ENCODE measurements at regions not wholly inside any gene's neighbourhood (a gene's known extent, or its start where the extent isn't known, plus 50 kb on each side); places are given as distances from the start of the nearest gene placed in this dataset.

GRCh38 chr13:111864566-111864965, 202.4 kb upstream of the SOX1 start:
- no peak for DNase-seq

DNA sequence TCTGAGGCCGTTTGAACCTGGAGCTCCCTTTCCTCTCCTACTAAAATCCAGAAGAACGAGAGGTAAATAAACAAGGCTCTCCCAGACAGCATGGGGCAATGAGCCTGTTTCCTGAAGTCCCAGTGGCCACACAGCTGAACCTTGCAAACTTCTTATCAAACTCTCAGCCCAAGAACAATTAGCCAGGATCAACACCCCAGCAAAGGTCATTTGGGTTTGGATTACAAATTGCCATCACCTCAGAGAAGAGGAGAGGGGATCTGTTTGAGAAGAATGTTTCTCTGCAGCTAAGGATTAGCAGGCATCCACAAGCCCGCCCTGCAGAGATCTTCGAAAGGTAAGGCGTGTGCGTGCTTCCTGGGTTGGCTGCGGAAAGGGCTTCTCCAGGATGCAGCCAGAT, 201.9 kb upstream of the SOX1 start:
- DNase-seq: no peak

- no peak for DNase-seq
Observed at GRCh38 chr13:111865826-111866225, 201.1 kb upstream of the SOX1 start.

DNA sequence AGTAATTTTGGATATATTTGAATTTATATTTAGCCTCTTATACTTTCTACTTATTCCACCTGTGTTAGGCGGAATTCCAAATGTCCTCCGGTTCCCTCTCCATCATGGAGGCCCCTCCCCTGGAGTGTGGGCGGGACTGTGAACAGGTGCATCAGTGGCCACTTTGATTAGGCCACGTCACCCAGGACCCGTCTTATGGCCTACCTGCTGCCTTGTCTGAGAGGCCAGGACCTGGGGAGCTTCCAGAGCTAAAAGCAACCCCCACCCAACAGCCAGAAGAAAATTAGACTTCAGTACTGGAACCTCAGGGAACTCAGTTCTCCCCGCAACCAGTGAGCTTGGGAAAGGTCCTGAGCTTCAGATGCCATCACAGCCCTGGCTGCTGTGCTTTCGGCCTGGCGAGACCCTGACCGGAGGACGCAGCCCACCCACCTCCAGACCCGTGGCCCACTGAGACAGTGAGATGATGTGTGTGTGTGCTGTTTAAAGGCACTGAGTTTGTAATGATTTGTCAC, 200.2 kb upstream of the SOX1 start:
- no peak for DNase-seq

- DNase-seq: no peak
Observed at GRCh38 chr13:111867657-111868056, 199.3 kb upstream of the SOX1 start.

DNA sequence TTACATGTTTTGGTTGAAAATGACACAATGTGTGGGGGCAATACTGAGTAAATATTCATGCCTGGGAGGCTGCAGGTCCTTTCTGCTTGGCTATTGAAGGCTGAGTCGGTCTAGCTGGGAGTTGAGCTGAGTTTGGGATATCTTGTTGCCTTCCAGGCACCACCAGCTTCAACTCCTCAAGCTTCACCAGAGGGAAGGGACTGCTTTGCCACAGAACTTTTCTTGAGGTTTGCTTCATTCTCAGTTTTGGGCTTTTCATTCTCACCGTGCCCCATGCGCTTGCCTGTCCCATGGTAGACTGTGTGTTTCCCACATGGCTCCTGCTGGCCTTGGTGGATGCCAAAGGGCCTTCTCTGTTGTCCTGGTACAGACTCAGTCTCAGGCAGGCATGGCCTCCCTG, 198.2 kb upstream of the SOX1 start:
- DNase-seq: no peak

- DNase-seq: no peak
Observed at GRCh38 chr13:111872475-111873150, 194.3 kb upstream of the SOX1 start.

GRCh38 chr13:111873676-111874178, 193.2 kb upstream of the SOX1 start:
- no peak for DNase-seq

DNA sequence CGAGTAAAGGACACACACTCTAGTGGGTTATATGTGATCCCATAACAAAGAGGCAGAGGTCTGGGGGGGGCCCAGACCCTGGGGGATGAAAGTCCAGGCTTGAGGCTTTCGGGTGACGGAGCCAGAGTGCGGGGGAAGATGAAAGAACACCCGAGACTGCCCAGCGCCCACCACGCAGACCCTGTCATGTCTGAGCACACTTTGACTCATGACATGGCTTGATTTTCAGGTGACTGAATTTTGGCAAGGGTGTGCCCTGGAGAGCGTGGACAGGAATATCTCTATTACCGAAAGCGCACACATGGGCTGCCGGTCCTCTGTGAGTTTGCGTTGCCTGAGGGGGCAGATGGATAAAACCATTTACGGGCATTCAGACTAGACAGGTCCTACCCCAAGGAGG, 192.0 kb upstream of the SOX1 start:
- DNase-seq: no peak

- DNase-seq: no peak
Observed at GRCh38 chr13:111875915-111876314, 191.0 kb upstream of the SOX1 start.

DNA sequence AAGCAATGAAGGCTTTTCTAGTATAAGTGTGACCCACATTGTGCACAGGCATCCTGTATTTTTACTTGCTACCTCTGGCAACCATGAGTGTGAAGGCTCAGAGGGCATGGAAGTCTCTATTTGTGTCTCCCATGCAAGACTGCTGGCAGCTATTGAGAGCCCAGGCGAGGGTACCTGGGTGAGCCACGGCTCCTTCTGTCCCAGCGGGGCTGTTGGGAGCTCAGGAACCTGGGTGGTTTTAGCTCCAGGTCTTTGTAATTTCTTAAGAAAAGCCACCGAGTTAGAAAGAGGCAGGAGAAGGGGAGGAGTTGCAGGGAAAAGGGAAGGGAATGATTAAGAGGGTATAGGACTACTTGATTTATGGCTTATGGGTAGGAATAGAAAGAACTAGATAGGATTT, 190.4 kb upstream of the SOX1 start:
- DNase-seq: no peak

DNA sequence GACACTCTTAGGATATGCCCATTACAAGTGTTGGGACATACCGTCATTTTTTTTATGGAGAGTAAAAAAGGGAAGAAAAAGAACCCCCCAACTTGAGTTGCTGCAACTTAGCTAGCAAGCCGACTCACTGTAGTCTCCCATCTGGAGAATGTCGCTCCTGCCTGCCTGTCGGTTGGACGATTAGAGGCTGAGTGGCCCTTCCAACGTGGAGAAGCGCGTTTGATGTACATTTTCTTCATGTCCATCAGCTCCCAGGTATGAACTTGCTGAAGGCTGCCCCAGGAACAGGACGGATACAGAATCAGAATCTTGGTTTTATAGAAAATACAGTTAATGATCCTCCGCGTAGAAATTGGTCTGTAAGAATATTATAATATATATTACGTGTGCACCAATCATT, 189.0 kb upstream of the SOX1 start:
- DNase-seq: no peak

- no peak for DNase-seq
Observed at GRCh38 chr13:111879719-111880118, 187.2 kb upstream of the SOX1 start.

GRCh38 chr13:111880185-111880584, 186.8 kb upstream of the SOX1 start:
- DNase-seq: no peak

- DNase-seq: no peak
Observed at GRCh38 chr13:111881700-111882099, 185.2 kb upstream of the SOX1 start.

GRCh38 chr13:111882351-111882750, 184.6 kb upstream of the SOX1 start:
- no peak for DNase-seq

DNA sequence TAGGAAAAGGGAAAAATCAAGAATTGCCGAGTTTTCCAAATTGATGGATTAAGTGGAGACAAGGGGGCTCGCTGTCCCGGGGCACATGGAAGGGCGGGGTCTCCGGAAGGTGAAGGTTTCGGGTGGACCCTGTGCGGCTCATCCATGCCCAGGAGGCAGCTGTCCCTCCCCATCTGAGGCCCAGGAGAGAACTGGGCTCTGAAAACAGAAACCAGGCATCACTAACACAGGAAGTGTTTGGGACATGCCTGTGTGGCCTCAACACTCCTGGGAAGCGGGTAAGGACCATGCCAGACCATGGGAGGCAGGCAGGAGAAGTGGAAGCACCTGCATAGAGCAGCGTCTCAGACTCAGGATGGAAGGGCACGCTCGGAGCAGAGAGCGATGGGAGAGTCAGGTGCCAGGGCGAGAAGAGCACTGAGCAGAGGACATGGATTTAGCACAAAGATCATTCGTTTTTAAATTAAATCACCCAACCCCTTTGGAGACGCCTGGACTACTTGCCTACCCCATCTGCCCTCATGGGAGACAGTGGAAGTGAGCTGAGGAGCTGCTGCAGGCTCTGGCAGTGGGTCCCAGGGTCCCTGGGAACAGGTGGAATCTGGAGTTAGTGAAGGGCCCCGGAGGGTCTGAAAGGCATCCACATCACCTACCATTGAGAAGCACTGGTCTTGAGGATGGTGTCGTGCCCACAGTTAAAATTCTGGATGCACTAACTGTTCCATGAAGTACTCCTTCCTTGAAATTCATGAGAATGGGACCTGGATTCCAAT, 183.2 kb upstream of the SOX1 start:
- DNase-seq: no peak

DNA sequence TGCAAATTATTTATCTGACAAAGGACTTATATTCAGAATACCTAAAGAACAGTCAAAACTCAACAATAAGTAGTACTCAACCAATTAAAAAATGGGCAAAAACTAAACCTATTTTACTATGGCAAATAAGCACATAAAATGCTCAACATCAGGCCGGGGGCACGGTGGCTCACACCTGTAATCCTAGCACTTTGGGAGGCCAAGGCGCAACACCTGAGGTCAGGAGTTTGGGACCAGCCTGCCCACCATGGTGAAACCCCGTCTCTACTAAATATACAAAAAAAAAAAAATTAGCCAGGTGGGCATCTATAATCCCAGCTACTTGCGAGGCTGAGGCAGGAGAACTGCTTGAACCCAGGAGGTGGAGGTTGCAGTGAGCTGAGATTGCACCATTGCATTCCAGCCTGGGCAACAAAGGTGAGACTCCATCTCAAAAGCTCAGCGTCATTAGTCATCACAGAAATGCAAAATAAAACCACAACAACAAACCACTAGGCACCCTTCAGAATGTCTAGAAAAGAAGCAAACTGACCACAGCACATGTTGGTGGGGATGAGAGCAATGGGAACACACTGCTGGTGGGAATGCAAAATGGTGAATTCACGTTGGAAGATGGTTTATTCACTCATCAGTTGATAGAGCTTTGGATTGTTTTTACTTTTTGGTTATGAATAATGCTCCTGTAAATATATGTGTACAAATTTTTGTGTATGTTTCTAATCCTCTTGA, 180.6 kb upstream of the SOX1 start:
- DNase-seq: no peak

DNA sequence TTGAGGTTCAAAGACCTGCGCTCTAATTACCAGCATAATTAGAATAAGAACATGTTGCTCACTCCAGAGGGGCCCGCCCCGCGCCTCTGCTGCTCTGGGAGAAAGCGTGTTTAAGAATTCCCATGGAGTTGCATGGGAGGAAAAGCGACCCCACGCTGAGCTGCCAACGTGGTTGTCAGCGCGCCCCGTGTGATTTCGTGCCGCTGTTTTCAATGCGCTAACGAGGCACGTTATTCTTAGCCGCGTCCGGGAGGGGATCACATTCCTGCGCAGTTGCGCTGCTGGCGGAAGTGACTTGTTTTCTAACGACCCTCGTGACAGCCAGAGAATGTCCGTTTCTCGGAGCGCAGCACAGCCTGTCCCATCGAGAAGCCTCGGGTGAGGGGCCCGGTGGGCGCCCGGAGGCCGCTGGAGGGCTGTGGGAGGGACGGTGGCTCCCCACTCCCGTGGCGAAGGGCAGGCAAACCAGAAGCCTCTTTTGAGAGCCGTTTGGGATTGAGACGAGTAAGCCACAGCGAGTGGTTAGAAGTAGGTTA, 173.8 kb upstream of the SOX1 start:
- no peak for DNase-seq

GRCh38 chr13:111893607-111894443, 173.1 kb upstream of the SOX1 start:
- no peak for DNase-seq

DNA sequence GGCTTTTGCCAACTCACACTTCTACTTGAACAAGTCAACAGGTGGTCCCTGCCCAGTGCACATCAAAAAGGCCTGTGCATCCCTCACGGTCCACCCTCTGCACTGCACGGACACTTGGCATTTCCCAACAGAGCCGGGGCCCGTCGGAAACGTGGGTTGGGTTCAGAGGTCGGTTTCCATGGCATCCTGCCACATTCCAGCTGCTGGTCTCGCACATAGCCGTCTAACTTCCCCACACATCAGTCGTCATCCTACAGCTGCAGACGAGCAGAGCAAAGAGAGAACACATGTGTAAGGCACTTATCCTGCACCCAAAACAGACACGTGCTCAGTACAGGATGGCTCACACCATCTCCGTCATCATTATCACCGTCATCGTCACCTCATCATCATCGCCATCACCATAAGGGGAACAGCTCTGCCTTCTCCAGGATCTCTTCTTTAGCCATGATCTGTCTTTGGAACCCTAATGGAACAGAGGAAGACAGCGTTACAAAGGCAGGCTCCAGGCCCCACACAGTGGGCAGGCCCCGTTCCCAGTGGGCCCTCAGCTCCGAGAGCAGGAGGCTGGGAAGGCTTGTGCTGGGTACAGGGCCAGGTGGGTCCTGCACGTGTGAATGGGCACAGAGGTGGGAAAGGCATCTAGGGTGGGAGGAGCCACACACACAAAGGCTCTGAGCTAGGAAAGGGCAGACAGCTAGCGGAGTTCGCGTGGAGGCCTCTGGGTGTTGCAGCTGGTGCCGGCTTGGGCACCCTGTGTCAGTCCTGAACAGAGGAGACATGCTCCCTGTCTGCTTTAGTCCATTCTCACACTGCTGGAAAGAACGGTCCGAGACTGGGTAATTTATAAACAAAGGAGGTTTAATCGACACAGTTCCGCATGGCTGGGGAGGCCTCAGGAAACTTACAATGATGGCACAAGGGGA, 170.8 kb upstream of the SOX1 start:
- no peak for DNase-seq

All from GF-D8 (cell line).